ENCODE measurements at regions not wholly inside any gene's neighbourhood (a gene's known extent, or its start where the extent isn't known, plus 50 kb on each side); places are given as distances from the start of the nearest gene placed in this dataset.

- ChIA-PET POLR2A (interaction anchor here (0.7 to 1.7 kb wide), 7 partner anchors 9 to 289 kb away, joined by 3 to 6 read pairs (median 4); no protein-coding TSS in a partner anchor), CTCF (interaction anchor here (0.8 to 13.2 kb wide), 5 partner anchors 9 to 336 kb away, joined by 3 to 161 read pairs (median 3); no protein-coding TSS in a partner anchor)
- peak overlapping the region; percentile 15; the same call in 1 of the 2 replicates for H3K4me3 ChIP-seq (ENCODE audit: low read depth, low read length)
- no peak for TF ChIP-seq CTCF (IDR thresholded peaks at IDR 0.05; ENCODE audit: insufficient read depth, low read length, missing control alignments)
- DNase-seq (ENCODE audit: low read depth, low spot score) = peak; percentile 91
These were observed 284.2 kb upstream of the TPM1 start for GRCh38 chr15:62758126-62758951.

GRCh38 chr15:62758952-62759349 lies 283.6 kb upstream of the TPM1 start:
- ChIA-PET POLR2A (interaction anchor here (0.7 to 1.7 kb wide), 3 partner anchors 9 to 289 kb away, joined by 4 to 6 read pairs (median 5); no protein-coding TSS in a partner anchor), CTCF (interaction anchor here (0.9 to 13.2 kb wide), 5 partner anchors 10 to 368 kb away, joined by 3 to 161 read pairs (median 3); no protein-coding TSS in a partner anchor)
- no peak overlapping the region for H3K4me3 ChIP-seq (ENCODE audit: low read depth, low read length)
- TF ChIP-seq CTCF (IDR thresholded peaks at IDR 0.05; ENCODE audit: insufficient read depth, low read length, missing control alignments) = no peak
- no peak for DNase-seq (ENCODE audit: low read depth, low spot score)

- no peak for DNase-seq (ENCODE audit: low read depth, low spot score)
- ChIA-PET POLR2A (no interaction called here), CTCF (interaction anchor here (13.2 kb wide), 1 partner anchor 17 kb away, joined by 161 read pairs; no protein-coding TSS in a partner anchor)
- H3K4me3 ChIP-seq (ENCODE audit: low read depth, low read length) = no peak overlapping the region
- no peak for TF ChIP-seq CTCF (IDR thresholded peaks at IDR 0.05; ENCODE audit: insufficient read depth, low read length, missing control alignments)
These were observed 282.0 kb upstream of the TPM1 start for GRCh38 chr15:62760538-62760937.

GRCh38 chr15:62765916-62766315 lies 276.6 kb upstream of the TPM1 start:
- no peak for TF ChIP-seq CTCF (IDR thresholded peaks at IDR 0.05; ENCODE audit: insufficient read depth, low read length, missing control alignments)
- ChIA-PET POLR2A (no interaction called here), CTCF (no interaction called here)
- DNase-seq (ENCODE audit: low read depth, low spot score) = no peak
- H3K4me3 ChIP-seq (ENCODE audit: low read depth, low read length) = no peak overlapping the region

- POLR2A ChIA-PET = interaction anchor here (1.9 kb wide), 1 partner anchor 9 kb away, joined by 5 read pairs; no protein-coding TSS in a partner anchor
- H3K4me3 ChIP-seq (ENCODE audit: low read depth, low read length) = no peak overlapping the region
- TF ChIP-seq CTCF (IDR thresholded peaks at IDR 0.05; ENCODE audit: insufficient read depth, low read length, missing control alignments) = no peak
- DNase-seq (ENCODE audit: low read depth, low spot score) = no peak
- CTCF ChIA-PET = interaction anchor here (0.9 to 1.3 kb wide), 3 partner anchors 10 to 27 kb away, joined by 3 to 6 read pairs (median 4); no protein-coding TSS in a partner anchor
These were observed 275.9 kb upstream of the TPM1 start for GRCh38 chr15:62766599-62766998.

- ChIA-PET CTCF (interaction anchor here (0.7 to 1.6 kb wide), 3 partner anchors 18 to 325 kb away, joined by 3 to 4 read pairs (median 3); no protein-coding TSS in a partner anchor), POLR2A (no interaction called here)
- DNase-seq (ENCODE audit: low read depth, low spot score) = peak; percentile 57
- H3K4me3 ChIP-seq (ENCODE audit: low read depth, low read length) = no peak overlapping the region
- no peak for TF ChIP-seq CTCF (IDR thresholded peaks at IDR 0.05; ENCODE audit: insufficient read depth, low read length, missing control alignments)
These were observed 272.9 kb upstream of the TPM1 start for GRCh38 chr15:62769604-62770003.
